ENCODE measurements at regions not wholly inside any gene's neighbourhood (a gene's known extent, or its start where the extent isn't known, plus 50 kb on each side); places are given as distances from the start of the nearest gene placed in this dataset.

- Histone ChIP-seq H3K36me3 (ENCODE audit: control insufficient read depth in 2 of 2, extremely low read depth in 1 of 2, insufficient read depth in 2 of 2, low read length in 2 of 2) (no peaks in the 10 kb centered on the region), H3K79me2 (ENCODE audit: control insufficient read depth, insufficient read depth, low read length) (no peaks in the 10 kb centered on the region), H2AFZ (ENCODE audit: control insufficient read depth, low read length) (no peak overlapping the region), H3K27me3 (ENCODE audit: control insufficient read depth, extremely low read depth, insufficient read depth, low read length) (no peaks in the 10 kb centered on the region), H3K4me2 (ENCODE audit: control insufficient read depth, extremely low read depth, insufficient read depth, low read depth, low read length) (no peak overlapping the region), H3K4me3 (ENCODE audit: control insufficient read depth in 2 of 3, extremely low read depth in 1 of 3, insufficient read depth in 2 of 3, low read depth in 1 of 3, low read length in 3 of 3) (no peak overlapping the region), H3K4me1 (ENCODE audit: control insufficient read depth, extremely low read depth, insufficient read depth, low read length) (no peaks in the 10 kb centered on the region), H4K20me1 (ENCODE audit: control insufficient read depth, extremely low read depth, insufficient read depth, low read length) (no peaks in the 10 kb centered on the region), H3K9me1 (ENCODE audit: control insufficient read depth, extremely low read depth, insufficient read depth, low read length) (no peaks in the 10 kb centered on the region), H3K9me3 (ENCODE audit: control insufficient read depth, low read depth, low read length) (no peaks in the 10 kb centered on the region), H3K9ac (ENCODE audit: control insufficient read depth, extremely low read depth, insufficient read depth, low read length) (no peak overlapping the region), H3K27ac (ENCODE audit: control insufficient read depth, insufficient read depth, low read length) (no peak overlapping the region)
- TF ChIP-seq EZH2 (IDR thresholded peaks at IDR 0.05; ENCODE audit: low read length), result no peak
- TF ChIP-seq, protein P1, sequence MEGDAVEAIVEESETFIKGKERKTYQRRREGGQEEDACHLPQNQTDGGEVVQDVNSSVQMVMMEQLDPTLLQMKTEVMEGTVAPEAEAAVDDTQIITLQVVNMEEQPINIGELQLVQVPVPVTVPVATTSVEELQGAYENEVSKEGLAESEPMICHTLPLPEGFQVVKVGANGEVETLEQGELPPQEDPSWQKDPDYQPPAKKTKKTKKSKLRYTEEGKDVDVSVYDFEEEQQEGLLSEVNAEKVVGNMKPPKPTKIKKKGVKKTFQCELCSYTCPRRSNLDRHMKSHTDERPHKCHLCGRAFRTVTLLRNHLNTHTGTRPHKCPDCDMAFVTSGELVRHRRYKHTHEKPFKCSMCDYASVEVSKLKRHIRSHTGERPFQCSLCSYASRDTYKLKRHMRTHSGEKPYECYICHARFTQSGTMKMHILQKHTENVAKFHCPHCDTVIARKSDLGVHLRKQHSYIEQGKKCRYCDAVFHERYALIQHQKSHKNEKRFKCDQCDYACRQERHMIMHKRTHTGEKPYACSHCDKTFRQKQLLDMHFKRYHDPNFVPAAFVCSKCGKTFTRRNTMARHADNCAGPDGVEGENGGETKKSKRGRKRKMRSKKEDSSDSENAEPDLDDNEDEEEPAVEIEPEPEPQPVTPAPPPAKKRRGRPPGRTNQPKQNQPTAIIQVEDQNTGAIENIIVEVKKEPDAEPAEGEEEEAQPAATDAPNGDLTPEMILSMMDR (optimal IDR thresholded peaks at IDR 0.05 in 1 of 3, IDR thresholded peaks at IDR 0.05 in 1 of 3, conservative IDR thresholded peaks at IDR 0.05 in 1 of 3; ENCODE audit: extremely low read depth in 1 of 3, insufficient read depth in 2 of 3, low read length in 3 of 3), result no peak
- dilution Hi-C loops (cut with MboI; ENCODE audit: extremely low pct_ligation_motif_present, low sequenced_read_pairs), result no loop called here
- no peak for DNase-seq (ENCODE audit: low read depth, low spot score)
- FAIRE-seq, result no peak
These were observed 401.3 kb downstream of the BRINP1 start for GRCh38 chr9:118967901-118968300.

DNA sequence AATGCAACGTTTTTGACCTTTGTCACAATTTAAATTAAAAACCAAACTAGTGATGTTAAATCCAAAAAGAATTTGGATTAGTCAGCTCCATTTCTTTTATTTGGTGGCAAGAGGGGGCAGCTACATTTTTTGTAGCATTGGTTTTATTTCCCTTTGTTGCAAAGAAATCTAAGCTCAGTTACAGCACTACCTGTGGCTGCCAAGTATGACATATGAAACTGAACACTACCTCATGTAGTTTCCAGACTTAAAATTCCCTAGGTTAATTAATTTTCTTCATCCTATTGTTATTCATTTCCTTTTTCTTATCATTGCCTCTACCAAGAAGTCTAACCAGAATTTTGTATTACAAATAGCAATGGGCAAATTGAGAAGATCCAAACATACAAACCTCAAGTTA is 393.5 kb downstream of the BRINP1 start:
- no peak overlapping the region for H3K9ac ChIP-seq (ENCODE audit: control insufficient read depth, extremely low read depth, insufficient read depth, low read length)
- H4K20me1 ChIP-seq (ENCODE audit: control insufficient read depth, extremely low read depth, insufficient read depth, low read length), result no peaks in the 10 kb centered on the region
- no peak overlapping the region for H2AFZ ChIP-seq (ENCODE audit: control insufficient read depth, low read length)
- no peak overlapping the region for H3K4me2 ChIP-seq (ENCODE audit: control insufficient read depth, extremely low read depth, insufficient read depth, low read depth, low read length)
- H3K27me3 ChIP-seq (ENCODE audit: control insufficient read depth, extremely low read depth, insufficient read depth, low read length), result no peaks in the 10 kb centered on the region
- TF ChIP-seq, protein P1 (optimal IDR thresholded peaks at IDR 0.05 in 1 of 3, IDR thresholded peaks at IDR 0.05 in 1 of 3, conservative IDR thresholded peaks at IDR 0.05 in 1 of 3; ENCODE audit: extremely low read depth in 1 of 3, insufficient read depth in 2 of 3, low read length in 3 of 3), result no peak
- no peak for TF ChIP-seq EZH2 (IDR thresholded peaks at IDR 0.05; ENCODE audit: low read length)
- H3K79me2 ChIP-seq (ENCODE audit: control insufficient read depth, insufficient read depth, low read length), result no peaks in the 10 kb centered on the region
- no peaks in the 10 kb centered on the region for H3K36me3 ChIP-seq (ENCODE audit: control insufficient read depth in 2 of 2, extremely low read depth in 1 of 2, insufficient read depth in 2 of 2, low read length in 2 of 2)
- no peaks in the 10 kb centered on the region for H3K4me1 ChIP-seq (ENCODE audit: control insufficient read depth, extremely low read depth, insufficient read depth, low read length)
- FAIRE-seq (no peak), DNase-seq (ENCODE audit: low read depth, low spot score) (no peak)
- no peak overlapping the region for H3K4me3 ChIP-seq (ENCODE audit: control insufficient read depth in 2 of 3, extremely low read depth in 1 of 3, insufficient read depth in 2 of 3, low read depth in 1 of 3, low read length in 3 of 3)
- no peaks in the 10 kb centered on the region for H3K9me3 ChIP-seq (ENCODE audit: control insufficient read depth, low read depth, low read length)
- H3K27ac ChIP-seq (ENCODE audit: control insufficient read depth, insufficient read depth, low read length), result no peak overlapping the region
- dilution Hi-C loops (cut with MboI; ENCODE audit: extremely low pct_ligation_motif_present, low sequenced_read_pairs), result no loop called here
- H3K9me1 ChIP-seq (ENCODE audit: control insufficient read depth, extremely low read depth, insufficient read depth, low read length), result no peaks in the 10 kb centered on the region
